ENCODE measurements at regions not wholly inside any gene's neighbourhood (a gene's known extent, or its start where the extent isn't known, plus 50 kb on each side); places are given as distances from the start of the nearest gene placed in this dataset.

DNA sequence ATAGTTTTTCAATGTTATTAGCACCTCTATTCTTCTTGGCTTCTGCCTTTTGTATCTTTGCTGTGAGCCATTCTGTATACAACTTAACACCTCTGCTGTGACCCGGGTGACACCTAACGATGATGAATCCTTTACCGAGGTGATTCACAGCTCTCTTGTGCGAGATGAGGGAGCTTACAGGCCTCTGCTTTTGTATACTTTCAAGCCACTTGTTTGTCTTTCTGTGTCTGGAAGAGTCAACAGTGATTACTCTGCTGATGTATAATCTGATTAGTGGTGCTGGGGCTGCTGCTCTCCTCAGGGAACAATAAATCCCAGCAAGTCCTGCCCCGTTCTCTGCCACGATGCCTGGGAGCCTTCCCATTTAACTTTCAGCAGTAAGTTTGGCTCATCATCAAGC is 442.9 kb upstream of the SGCD start:
- TF ChIP-seq, protein P1, sequence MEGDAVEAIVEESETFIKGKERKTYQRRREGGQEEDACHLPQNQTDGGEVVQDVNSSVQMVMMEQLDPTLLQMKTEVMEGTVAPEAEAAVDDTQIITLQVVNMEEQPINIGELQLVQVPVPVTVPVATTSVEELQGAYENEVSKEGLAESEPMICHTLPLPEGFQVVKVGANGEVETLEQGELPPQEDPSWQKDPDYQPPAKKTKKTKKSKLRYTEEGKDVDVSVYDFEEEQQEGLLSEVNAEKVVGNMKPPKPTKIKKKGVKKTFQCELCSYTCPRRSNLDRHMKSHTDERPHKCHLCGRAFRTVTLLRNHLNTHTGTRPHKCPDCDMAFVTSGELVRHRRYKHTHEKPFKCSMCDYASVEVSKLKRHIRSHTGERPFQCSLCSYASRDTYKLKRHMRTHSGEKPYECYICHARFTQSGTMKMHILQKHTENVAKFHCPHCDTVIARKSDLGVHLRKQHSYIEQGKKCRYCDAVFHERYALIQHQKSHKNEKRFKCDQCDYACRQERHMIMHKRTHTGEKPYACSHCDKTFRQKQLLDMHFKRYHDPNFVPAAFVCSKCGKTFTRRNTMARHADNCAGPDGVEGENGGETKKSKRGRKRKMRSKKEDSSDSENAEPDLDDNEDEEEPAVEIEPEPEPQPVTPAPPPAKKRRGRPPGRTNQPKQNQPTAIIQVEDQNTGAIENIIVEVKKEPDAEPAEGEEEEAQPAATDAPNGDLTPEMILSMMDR (IDR thresholded peaks at IDR 0.05): no peak
- no peak for TF ChIP-seq POLR2A (IDR thresholded peaks at IDR 0.05)
